PFSK-1 (cell line): ENCODE measurements at regions not wholly inside any gene's neighbourhood (a gene's known extent, or its start where the extent isn't known, plus 50 kb on each side); places are given as distances from the start of the nearest gene placed in this dataset.

Experiments
- POLR2AphosphoS5 ChIP-seq: IDR thresholded peaks from 2 replicates; pipeline ENCODE4 v1.6.1; 2012; ENCODE audit warnings: low read depth, mild to moderate bottlenecking, control low read depth, low read length, moderate library complexity
- SIN3A ChIP-seq: IDR thresholded peaks from 2 replicates; pipeline ENCODE4 v1.6.1; 2012; ENCODE audit warnings: mild to moderate bottlenecking, low read length, moderate library complexity, borderline replicate concordance; ENCODE audit not compliant: insufficient read depth
- TAF1 ChIP-seq: IDR thresholded peaks from 2 replicates; pipeline ENCODE4 v1.6.1; 2012; ENCODE audit warnings: low read length, control low read depth, borderline replicate concordance; ENCODE audit not compliant: insufficient read depth
- TF ChIP-seq, protein P1 (sequence below), 2 experiments: IDR thresholded peaks; 2 replicates each; pipeline versions ENCODE4 v1.6.1 to v1.8.0; 2011 to 2012; ENCODE audit warnings: low read depth in 2 of 2, low read length in 2 of 2, control low read depth in 1 of 2, inconsistent platforms in 1 of 2, mild to moderate bottlenecking in 1 of 2, moderate library complexity in 1 of 2; ENCODE audit not compliant: insufficient read depth in 1 of 2

DNA sequence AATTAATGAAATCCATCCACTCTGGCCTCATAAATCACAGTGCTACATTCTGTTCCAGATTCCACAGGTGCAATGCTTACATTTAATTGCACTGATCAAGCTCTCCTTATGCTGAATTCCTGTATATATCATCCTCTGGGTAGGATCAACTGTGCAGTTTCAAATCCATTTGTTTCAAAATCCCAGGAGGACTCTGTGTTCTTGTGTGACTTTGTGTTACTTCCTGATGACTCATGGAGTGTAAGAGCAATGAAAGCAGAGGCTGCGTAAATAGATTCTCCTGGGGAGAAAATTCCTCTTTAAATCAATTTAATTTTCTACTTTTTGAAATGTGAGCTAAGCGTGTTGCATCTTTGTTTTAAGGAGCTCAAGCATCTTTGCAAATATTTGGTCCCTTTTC, 752.7 kb downstream of the METTL15 start:
- TF ChIP-seq, protein P1, sequence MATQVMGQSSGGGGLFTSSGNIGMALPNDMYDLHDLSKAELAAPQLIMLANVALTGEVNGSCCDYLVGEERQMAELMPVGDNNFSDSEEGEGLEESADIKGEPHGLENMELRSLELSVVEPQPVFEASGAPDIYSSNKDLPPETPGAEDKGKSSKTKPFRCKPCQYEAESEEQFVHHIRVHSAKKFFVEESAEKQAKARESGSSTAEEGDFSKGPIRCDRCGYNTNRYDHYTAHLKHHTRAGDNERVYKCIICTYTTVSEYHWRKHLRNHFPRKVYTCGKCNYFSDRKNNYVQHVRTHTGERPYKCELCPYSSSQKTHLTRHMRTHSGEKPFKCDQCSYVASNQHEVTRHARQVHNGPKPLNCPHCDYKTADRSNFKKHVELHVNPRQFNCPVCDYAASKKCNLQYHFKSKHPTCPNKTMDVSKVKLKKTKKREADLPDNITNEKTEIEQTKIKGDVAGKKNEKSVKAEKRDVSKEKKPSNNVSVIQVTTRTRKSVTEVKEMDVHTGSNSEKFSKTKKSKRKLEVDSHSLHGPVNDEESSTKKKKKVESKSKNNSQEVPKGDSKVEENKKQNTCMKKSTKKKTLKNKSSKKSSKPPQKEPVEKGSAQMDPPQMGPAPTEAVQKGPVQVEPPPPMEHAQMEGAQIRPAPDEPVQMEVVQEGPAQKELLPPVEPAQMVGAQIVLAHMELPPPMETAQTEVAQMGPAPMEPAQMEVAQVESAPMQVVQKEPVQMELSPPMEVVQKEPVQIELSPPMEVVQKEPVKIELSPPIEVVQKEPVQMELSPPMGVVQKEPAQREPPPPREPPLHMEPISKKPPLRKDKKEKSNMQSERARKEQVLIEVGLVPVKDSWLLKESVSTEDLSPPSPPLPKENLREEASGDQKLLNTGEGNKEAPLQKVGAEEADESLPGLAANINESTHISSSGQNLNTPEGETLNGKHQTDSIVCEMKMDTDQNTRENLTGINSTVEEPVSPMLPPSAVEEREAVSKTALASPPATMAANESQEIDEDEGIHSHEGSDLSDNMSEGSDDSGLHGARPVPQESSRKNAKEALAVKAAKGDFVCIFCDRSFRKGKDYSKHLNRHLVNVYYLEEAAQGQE (IDR thresholded peaks at IDR 0.05; ENCODE audit: insufficient read depth in 1 of 2, low read depth in 2 of 2, low read length in 2 of 2), result no peak
- TF ChIP-seq TAF1 (no peak), SIN3A (no peak), POLR2AphosphoS5 (no peak)
